GM18873 (cell line): ENCODE measurements at regions not wholly inside any gene's neighbourhood (a gene's known extent, or its start where the extent isn't known, plus 50 kb on each side); places are given as distances from the start of the nearest gene placed in this dataset.
"Not testable (repeated sequence)": the region's sequence is repeated elsewhere in the genome, so short reads cannot be mapped to it uniquely, and the experiment has no call there.

ENCODE experiments used
- ATAC-seq: cut with Tn5 transposase; IDR thresholded peaks from one replicate; pipeline ENCODE4 v1.9.1; 2021; ENCODE audit warnings: mild to moderate bottlenecking, moderate library complexity, moderate number of reproducible peaks; ENCODE audit not compliant: unreplicated experiment, low FRiP score

GRCh38 chr7:65317372-65317771 lies 56.3 kb upstream of the ZNF92 start:
- no peak for ATAC-seq

GRCh38 chr7:65310761-65311160 lies 62.9 kb upstream of the ZNF92 start:
- no peak for ATAC-seq

GRCh38 chr7:65308300-65308678 lies 65.4 kb upstream of the ZNF92 start:
- ATAC-seq: no peak

- ATAC-seq: no peak
These were observed 65.9 kb upstream of the ZNF92 start for GRCh38 chr7:65307651-65308299.

- ATAC-seq: no peak
These were observed 69.5 kb upstream of the ZNF92 start for GRCh38 chr7:65304175-65304574.

- no peak for ATAC-seq
These were observed 70.8 kb upstream of the ZNF92 start for GRCh38 chr7:65302883-65303282.

GRCh38 chr7:65301007-65301406 lies 72.6 kb upstream of the ZNF92 start:
- ATAC-seq: no peak

GRCh38 chr7:65295409-65295808 lies 78.2 kb upstream of the ZNF92 start:
- ATAC-seq: no peak

GRCh38 chr7:65290340-65290739 lies 83.3 kb upstream of the ZNF92 start:
- not testable (repeated sequence) for ATAC-seq

GRCh38 chr7:65287023-65287422 lies 86.6 kb upstream of the ZNF92 start:
- ATAC-seq: no peak

GRCh38 chr7:65285906-65286864 lies 87.5 kb upstream of the ZNF92 start:
- no peak for ATAC-seq

GRCh38 chr7:65285241-65285640 lies 88.4 kb upstream of the ZNF92 start:
- ATAC-seq: not testable (repeated sequence)

GRCh38 chr7:65279795-65280194 lies 93.9 kb upstream of the ZNF92 start:
- no peak for ATAC-seq

GRCh38 chr7:65276822-65277221 lies 96.8 kb upstream of the ZNF92 start:
- ATAC-seq: no peak

GRCh38 chr7:65271502-65271901 lies 102.2 kb upstream of the ZNF92 start:
- ATAC-seq: not testable (repeated sequence)

- ATAC-seq: peak; percentile 95
These were observed 104.4 kb upstream of the ZNF92 start for GRCh38 chr7:65269150-65269856.

- no peak for ATAC-seq
These were observed 104.9 kb upstream of the ZNF92 start for GRCh38 chr7:65268782-65269149.

- no peak for ATAC-seq
These were observed 107.6 kb upstream of the ZNF92 start for GRCh38 chr7:65265933-65266519.

- no peak for ATAC-seq
These were observed 109.4 kb upstream of the ZNF92 start for GRCh38 chr7:65264258-65264657.

GRCh38 chr7:65260673-65261072 lies 113.0 kb upstream of the ZNF92 start:
- ATAC-seq: not testable (repeated sequence)
